Pancreas (tissue), 10 donors: ENCODE measurements at regions not wholly inside any gene's neighbourhood (a gene's known extent, or its start where the extent isn't known, plus 50 kb on each side); places are given as distances from the start of the nearest gene placed in this dataset.

Source experiments
- ATAC-seq, 4 donors: fragments of 200-7000 bp; cut with Tn5 transposase; one replicate each; pipeline versions ENCODE4 v1.8.0 to v1.9.1; 2020; ENCODE audit warnings: mild to moderate bottlenecking in 4 of 4, moderate library complexity in 4 of 4
- DNase-seq, 6 donors: peaks; one replicate each; pipeline ENCODE4 v3.0.0-alpha.2; 2020
- FAIRE-seq: peaks from 2 replicates; lab custom pipeline; 2012; peaks lifted over from hg19 to GRCh38; lab: Jason Lieb, UNC
- H3K27ac ChIP-seq, 4 donors: fragments of 200-600 bp; sonication (generic); 1 replicate in 3 of 4; 2 replicates in 1 of 4; pipeline versions ENCODE4 v1.5.0 to v1.8.0; 2020
- H3K27me3 ChIP-seq, 4 donors: fragments of 200-600 bp; one replicate each; pipeline ENCODE4 v1.8.0; 2021
- H3K36me3 ChIP-seq, 3 donors: fragments of 200-600 bp; sonication (generic) in 1 of 3; one replicate each; pipeline versions ENCODE4 v1.5.0 to v1.8.0; 2020 to 2021
- H3K4me1 ChIP-seq, 3 donors: fragments of 200-600 bp; one replicate each; pipeline ENCODE4 v1.8.0; 2021
- H3K4me3 ChIP-seq, 4 donors: fragments of 200-600 bp; sonication (generic) in 2 of 4; one replicate each; pipeline versions ENCODE4 v1.5.0 to v1.8.0; 2020 to 2021
- H3K9me3 ChIP-seq, 4 donors: fragments of 200-600 bp; one replicate each; pipeline ENCODE4 v1.8.0; 2021
- CTCF ChIP-seq, 4 donors: fragments of 200-600 bp; sonication (generic) in 3 of 4; IDR thresholded peaks; one replicate each; pipeline versions ENCODE4 v1.5.0 to v1.8.0; 2021; ENCODE audit warnings: antibody characterized with exemption in 4 of 4
- WGBS, 2 donors: extraction: QIAGEN DNeasy Blood & Tissue Kit; methylation state at CpG; one replicate each; pipeline ENCODE4 v1.1.7; 2013; 5-methylcytosine and 5-hydroxymethylcytosine counted together
- intact Hi-C, 3 donors: fragments of 100-400 bp; cut with DNase I; formaldehyde crosslinking; loops; one replicate each; pipeline versions ENCODE4 v1.11.1 to v1.14.2; 2022
- donor health status: healthy with polysubstance abuse.
- donor health status: DM: no; HTN: no; CAD: no; lungs with moderate emphysema.
- donor health status: DM: no; HTN: no; CAD: no.
- donor health status: control.
- donor health status: control.
- donor health status: Bipolar disorder and iron deficiency.
- donor health status: DM: yes; HTN: yes; CAD: no.
- donor health status: DM: no; HTN: no; CAD: no.
- donor health status: DM: no; HTN: no; CAD: no.
- donor health status: DM: yes; HTN: yes; CAD: no.

- H3K4me3 ChIP-seq = no peak overlapping the region
- no peak for TF ChIP-seq CTCF (IDR thresholded peaks at IDR 0.05)
- no peaks in the 10 kb centered on the region for H3K27me3 ChIP-seq
- intact Hi-C loops = no loop called here
- no peaks in the 10 kb centered on the region for H3K4me1 ChIP-seq
- no peak overlapping the region for H3K27ac ChIP-seq
- H3K36me3 ChIP-seq = no peaks in the 10 kb centered on the region
- H3K9me3 ChIP-seq = no peaks in the 10 kb centered on the region
- ATAC-seq (no peak), FAIRE-seq (no peak), DNase-seq (no peak)
- 58 to 78% methylated on average over 2 of the region's 2 CpGs for WGBS, 2 donors
Observed at GRCh38 chr4:81997313-81997712, 376.5 kb downstream of the HNRNPD start.

- DNase-seq = no peak
- TF ChIP-seq CTCF (IDR thresholded peaks at IDR 0.05) = no peak
- no peaks in the 10 kb centered on the region for H3K27me3 ChIP-seq
- no peaks in the 10 kb centered on the region for H3K9me3 ChIP-seq
- no peak overlapping the region for H3K4me3 ChIP-seq
- no peaks in the 10 kb centered on the region for H3K36me3 ChIP-seq
- FAIRE-seq = no peak
- H3K4me1 ChIP-seq = no peaks in the 10 kb centered on the region
- intact Hi-C loops = no loop called here
- ATAC-seq = no peak
- WGBS, 2 donors = 32 to 37% methylated on average over 1 of the region's 1 CpG
- no peak overlapping the region for H3K27ac ChIP-seq
Observed at GRCh38 chr4:81990898-81991297, 382.9 kb downstream of the HNRNPD start.

GRCh38 chr4:81990211-81990610 is 383.6 kb downstream of the HNRNPD start:
- H3K36me3 ChIP-seq = no peaks in the 10 kb centered on the region
- TF ChIP-seq CTCF (IDR thresholded peaks at IDR 0.05) = no peak
- DNase-seq (no peak), ATAC-seq (no peak), FAIRE-seq (no peak)
- no peak overlapping the region for H3K27ac ChIP-seq
- intact Hi-C loops = no loop called here
- H3K4me1 ChIP-seq = no peaks in the 10 kb centered on the region
- no peaks in the 10 kb centered on the region for H3K9me3 ChIP-seq
- H3K27me3 ChIP-seq = no peaks in the 10 kb centered on the region
- no peak overlapping the region for H3K4me3 ChIP-seq
- WGBS, 2 donors = 20 to 23% methylated on average over 4 of the region's 4 CpGs

GRCh38 chr4:81989202-81989601 is 384.6 kb downstream of the HNRNPD start:
- Histone ChIP-seq H3K36me3 (no peaks in the 10 kb centered on the region), H3K27me3 (no peaks in the 10 kb centered on the region), H3K4me1 (no peaks in the 10 kb centered on the region), H3K27ac (no peak overlapping the region), H3K9me3 (no peaks in the 10 kb centered on the region), H3K4me3 (no peak overlapping the region)
- 11 to 25% methylated on average over 1 of the region's 1 CpG for WGBS, 2 donors
- intact Hi-C loops = no loop called here
- DNase-seq = no peak
- no peak for TF ChIP-seq CTCF (IDR thresholded peaks at IDR 0.05)
- ATAC-seq = no peak
- no peak for FAIRE-seq

- DNase-seq (no peak), FAIRE-seq (no peak), ATAC-seq (no peak)
- H3K4me1 ChIP-seq = no peaks in the 10 kb centered on the region
- H3K9me3 ChIP-seq = no peaks in the 10 kb centered on the region
- 88 to 93% methylated on average over 4 of the region's 4 CpGs for WGBS, 2 donors
- H3K4me3 ChIP-seq = no peak overlapping the region
- H3K27me3 ChIP-seq = no peaks in the 10 kb centered on the region
- intact Hi-C loops = no loop called here
- TF ChIP-seq CTCF (IDR thresholded peaks at IDR 0.05) = no peak
- no peaks in the 10 kb centered on the region for H3K36me3 ChIP-seq
- no peak overlapping the region for H3K27ac ChIP-seq
Observed at GRCh38 chr4:81988178-81988577, 385.6 kb downstream of the HNRNPD start.
